Thoracic aorta (tissue), 2 donors: ENCODE measurements at regions not wholly inside any gene's neighbourhood (a gene's known extent, or its start where the extent isn't known, plus 50 kb on each side); places are given as distances from the start of the nearest gene placed in this dataset.

Experiments used
- ATAC-seq: fragments of 150-250 bp; one replicate; pipeline ENCODE4 v1.8.0; 2017; ENCODE audit warnings: low read depth; ENCODE audit not compliant: insufficient number of reproducible peaks, low FRiP score
- DNase-seq: peaks from one replicate; pipeline ENCODE4 v3.0.0-alpha.2; 2020; ENCODE audit warnings: low spot score
- H3K27ac ChIP-seq, 2 donors: fragments of 200-600 bp; sonication (generic); 1 replicate in 1 of 2; 2 replicates in 1 of 2; pipeline ENCODE4 v1.5.1; 2016; ENCODE audit warnings: mild to moderate bottlenecking in 2 of 2, moderate library complexity in 2 of 2
- H3K27me3 ChIP-seq: fragments of 200-600 bp; sonication (generic); replicated peaks from 2 replicates; pipeline ENCODE4 v1.6.0; 2016; ENCODE audit warnings: mild to moderate bottlenecking; ENCODE audit not compliant: insufficient read depth
- H3K36me3 ChIP-seq: fragments of 200-600 bp; sonication (generic); one replicate; pipeline ENCODE4 v1.5.1; 2016
- H3K4me1 ChIP-seq, 2 donors: fragments of 200-600 bp; sonication (generic); 1 replicate in 1 of 2; 2 replicates in 1 of 2; pipeline versions ENCODE4 v1.5.1 to v1.6.0; 2016; ENCODE audit warnings: low read depth in 2 of 2, mild to moderate bottlenecking in 1 of 2; ENCODE audit not compliant: control insufficient read depth in 1 of 2
- H3K4me3 ChIP-seq: fragments of 200-600 bp; sonication (generic); 2 replicates; pipeline ENCODE4 v1.5.1; 2016; ENCODE audit warnings: mild to moderate bottlenecking
- H3K9me3 ChIP-seq: fragments of 200-600 bp; sonication (generic); 2 replicates; pipeline ENCODE4 v1.5.1; 2016
- CTCF ChIP-seq: fragments of 200-600 bp; sonication (generic); IDR thresholded peaks from one replicate; pipeline ENCODE4 v1.5.1; 2019; ENCODE audit warnings: antibody characterized with exemption

DNA sequence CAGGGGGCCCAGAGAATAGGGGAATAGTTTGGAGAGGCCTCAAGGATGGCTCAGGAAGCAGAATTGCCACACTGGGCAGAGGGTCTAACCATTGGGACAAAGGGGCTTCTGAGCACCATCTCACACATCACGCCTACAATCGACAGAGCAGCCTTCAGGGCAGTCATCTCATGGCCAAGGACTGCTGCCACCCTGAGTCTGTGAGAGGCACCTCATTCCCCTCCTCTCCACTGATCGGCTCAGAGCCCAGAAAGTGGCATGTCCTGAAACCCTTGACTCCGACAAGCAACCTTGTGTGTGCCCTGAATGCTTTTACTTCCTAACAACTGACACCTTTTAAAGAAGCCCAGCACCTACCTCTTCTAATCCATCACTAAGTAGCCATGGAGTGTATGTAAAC, 128.9 kb upstream of the PTPN3 start:
- H3K27ac ChIP-seq = no peak overlapping the region
- DNase-seq = no peak
- H3K9me3 ChIP-seq = no peaks in the 10 kb centered on the region
- no peak for ATAC-seq
- TF ChIP-seq CTCF = no peak
- no peaks in the 10 kb centered on the region for H3K36me3 ChIP-seq
- no peak overlapping the region for H3K4me3 ChIP-seq
- H3K4me1 ChIP-seq = peaks cover 0 to 8% of the 10 kb centered on the region in 2 donors
- H3K27me3 ChIP-seq = peaks cover 4% of the 10 kb centered on the region

DNA sequence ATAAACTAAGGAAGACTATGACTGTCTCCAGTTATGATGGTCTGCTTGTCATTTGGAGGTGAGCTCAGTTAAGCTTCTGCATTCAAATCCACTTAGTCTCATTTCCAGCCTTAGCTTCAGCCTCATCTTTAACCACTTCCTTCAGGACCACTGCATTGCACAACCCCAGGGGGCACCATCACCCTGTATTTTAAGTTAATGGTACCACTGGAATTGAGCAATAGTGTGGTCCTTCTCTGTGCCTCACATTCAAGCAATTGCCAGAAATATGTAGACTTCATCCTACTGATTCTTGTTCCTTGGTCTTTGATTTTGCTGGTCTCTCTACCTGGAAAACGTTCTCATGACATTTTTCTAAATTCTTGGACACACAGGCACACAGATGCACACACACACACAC, 131.5 kb upstream of the PTPN3 start:
- Histone ChIP-seq H3K9me3 (no peaks in the 10 kb centered on the region), H3K27me3 (peaks cover 4% of the 10 kb centered on the region), H3K4me1 (peaks cover 0 to 8% of the 10 kb centered on the region in 2 donors), H3K27ac (no peak overlapping the region), H3K36me3 (no peaks in the 10 kb centered on the region), H3K4me3 (no peak overlapping the region)
- no peak for TF ChIP-seq CTCF
- DNase-seq (no peak), ATAC-seq (no peak)

- ATAC-seq (no peak), DNase-seq (no peak)
- Histone ChIP-seq H3K27ac (no peak overlapping the region), H3K4me3 (no peak overlapping the region), H3K9me3 (no peaks in the 10 kb centered on the region), H3K4me1 (no peaks in the 10 kb centered on the region), H3K36me3 (no peaks in the 10 kb centered on the region), H3K27me3 (peaks cover 4% of the 10 kb centered on the region)
- no peak for TF ChIP-seq CTCF
Measured at GRCh38 chr9:109632817-109633216, 134.7 kb upstream of the PTPN3 start.

DNA sequence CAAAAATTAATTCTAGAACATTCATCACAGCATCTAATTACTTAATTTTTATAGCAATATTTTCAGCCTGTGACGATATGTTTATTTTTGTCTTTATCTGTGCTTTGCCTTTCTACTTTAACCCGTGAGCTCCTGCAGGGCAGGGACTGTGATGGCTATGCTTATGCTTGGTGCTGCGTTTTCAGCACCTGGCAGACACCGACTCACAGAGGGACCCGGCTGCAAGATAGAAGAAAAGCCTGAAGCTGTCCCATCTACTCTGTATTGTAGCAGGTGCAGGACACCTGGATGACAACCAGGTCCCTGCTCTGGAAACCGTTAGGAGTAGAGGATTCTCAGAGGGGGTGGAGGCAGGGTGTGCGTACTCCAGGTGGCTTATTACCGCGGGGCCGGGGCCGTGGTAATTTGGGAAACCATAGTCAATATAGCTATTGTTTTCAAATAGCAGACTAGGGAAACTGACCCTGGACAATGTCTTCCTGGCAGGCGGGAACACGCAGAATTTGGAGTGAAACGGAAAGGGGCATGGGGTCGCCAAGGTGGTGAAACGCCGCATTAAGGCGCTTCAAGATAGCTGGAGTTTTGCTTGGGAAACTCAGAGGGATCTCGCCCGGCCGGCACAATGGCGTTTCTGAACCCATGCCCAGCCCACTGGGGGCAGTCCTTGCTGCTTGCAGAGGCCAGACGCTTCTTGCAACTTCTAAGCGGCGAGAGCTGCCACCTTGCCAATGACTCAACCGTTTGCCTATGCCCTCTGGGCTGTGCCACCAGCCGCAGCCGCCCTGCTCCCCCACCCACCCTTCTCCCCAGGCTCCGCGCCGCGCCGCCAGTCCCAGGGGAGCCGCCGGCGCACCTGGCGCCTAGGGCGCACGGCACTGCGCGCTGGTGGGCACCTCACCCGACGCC, 140.1 kb upstream of the PALM2AKAP2 start:
- no peak for ATAC-seq
- TF ChIP-seq CTCF = no peak
- peak overlapping the region; percentile 87 for H3K4me3 ChIP-seq
- H3K9me3 ChIP-seq = no peaks in the 10 kb centered on the region
- no peaks in the 10 kb centered on the region for H3K27me3 ChIP-seq
- peak; percentile 10 for DNase-seq
- H3K36me3 ChIP-seq = no peaks in the 10 kb centered on the region
- H3K4me1 ChIP-seq = peaks cover 2 to 16% of the 10 kb centered on the region in 2 donors
- H3K27ac ChIP-seq = no peak overlapping the region

- TF ChIP-seq CTCF = no peak
- DNase-seq = peak; percentile 25
Measured at GRCh38 chr9:109640580-109641371, 139.2 kb upstream of the PALM2AKAP2 start.

More at GRCh38 chr9:109640580-109641371, 139.2 kb upstream of the PALM2AKAP2 start:
- no peaks in the 10 kb centered on the region for H3K9me3 ChIP-seq
- peak overlapping the region; percentile 87 for H3K4me3 ChIP-seq
- H3K27me3 ChIP-seq = no peaks in the 10 kb centered on the region
- H3K36me3 ChIP-seq = no peaks in the 10 kb centered on the region
- ATAC-seq = no peak
- H3K4me1 ChIP-seq = peaks cover 2 to 16% of the 10 kb centered on the region in 2 donors
- no peak overlapping the region for H3K27ac ChIP-seq
